ENCODE measurements at regions not wholly inside any gene's neighbourhood (a gene's known extent, or its start where the extent isn't known, plus 50 kb on each side); places are given as distances from the start of the nearest gene placed in this dataset.

GRCh38 chr5:125341436-125341835 is 595.0 kb upstream of the ZNF608 start:
- no peaks in the 10 kb centered on the region for H3K36me3 ChIP-seq (ENCODE audit: control insufficient read depth in 2 of 2, insufficient read depth in 2 of 2, low read length in 1 of 2)
- WGBS, 2 donors, result 81 to 86% methylated on average over 1 of the region's 1 CpG
- no peak overlapping the region for H3K4me3 ChIP-seq (ENCODE audit: low read depth in 1 of 2, low read length in 2 of 2)
- no peaks in the 10 kb centered on the region for H3K27me3 ChIP-seq (ENCODE audit: control insufficient read depth in 1 of 2, insufficient read depth in 2 of 2, low read length in 2 of 2)
- H3K4me1 ChIP-seq (ENCODE audit: control insufficient read depth in 2 of 2, insufficient read depth in 2 of 2, low read length in 1 of 2), result no peaks in the 10 kb centered on the region
- H3K9me3 ChIP-seq (ENCODE audit: control insufficient read depth in 2 of 2, insufficient read depth in 1 of 2, low read depth in 1 of 2, low read length in 1 of 2), result no peaks in the 10 kb centered on the region
- H3K27ac ChIP-seq (ENCODE audit: low read depth in 2 of 2, low read length in 1 of 2), result no peak overlapping the region

GRCh38 chr5:125343015-125343414 is 596.6 kb upstream of the ZNF608 start:
- Histone ChIP-seq H3K27me3 (ENCODE audit: control insufficient read depth in 1 of 2, insufficient read depth in 2 of 2, low read length in 2 of 2) (no peaks in the 10 kb centered on the region), H3K36me3 (ENCODE audit: control insufficient read depth in 2 of 2, insufficient read depth in 2 of 2, low read length in 1 of 2) (no peaks in the 10 kb centered on the region), H3K9me3 (ENCODE audit: control insufficient read depth in 2 of 2, insufficient read depth in 1 of 2, low read depth in 1 of 2, low read length in 1 of 2) (no peaks in the 10 kb centered on the region), H3K27ac (ENCODE audit: low read depth in 2 of 2, low read length in 1 of 2) (no peak overlapping the region), H3K4me1 (ENCODE audit: control insufficient read depth in 2 of 2, insufficient read depth in 2 of 2, low read length in 1 of 2) (no peaks in the 10 kb centered on the region), H3K4me3 (ENCODE audit: low read depth in 1 of 2, low read length in 2 of 2) (no peak overlapping the region)
- WGBS, 2 donors, result 51 to 54% methylated on average over 2 of the region's 2 CpGs

- no peaks in the 10 kb centered on the region for H3K4me1 ChIP-seq (ENCODE audit: control insufficient read depth in 2 of 2, insufficient read depth in 2 of 2, low read length in 1 of 2)
- no peaks in the 10 kb centered on the region for H3K27me3 ChIP-seq (ENCODE audit: control insufficient read depth in 1 of 2, insufficient read depth in 2 of 2, low read length in 2 of 2)
- H3K4me3 ChIP-seq (ENCODE audit: low read depth in 1 of 2, low read length in 2 of 2), result no peak overlapping the region
- 90% methylated on average over 5 of the region's 5 CpGs for WGBS, 2 donors
- H3K36me3 ChIP-seq (ENCODE audit: control insufficient read depth in 2 of 2, insufficient read depth in 2 of 2, low read length in 1 of 2), result no peaks in the 10 kb centered on the region
- no peaks in the 10 kb centered on the region for H3K9me3 ChIP-seq (ENCODE audit: control insufficient read depth in 2 of 2, insufficient read depth in 1 of 2, low read depth in 1 of 2, low read length in 1 of 2)
- H3K27ac ChIP-seq (ENCODE audit: low read depth in 2 of 2, low read length in 1 of 2), result no peak overlapping the region
These were observed 599.9 kb upstream of the ZNF608 start for GRCh38 chr5:125346316-125346715.

- Histone ChIP-seq H3K4me1 (ENCODE audit: control insufficient read depth in 2 of 2, insufficient read depth in 2 of 2, low read length in 1 of 2) (no peaks in the 10 kb centered on the region), H3K27ac (ENCODE audit: low read depth in 2 of 2, low read length in 1 of 2) (no peak overlapping the region), H3K4me3 (ENCODE audit: low read depth in 1 of 2, low read length in 2 of 2) (no peak overlapping the region), H3K9me3 (ENCODE audit: control insufficient read depth in 2 of 2, insufficient read depth in 1 of 2, low read depth in 1 of 2, low read length in 1 of 2) (no peaks in the 10 kb centered on the region), H3K27me3 (ENCODE audit: control insufficient read depth in 1 of 2, insufficient read depth in 2 of 2, low read length in 2 of 2) (no peaks in the 10 kb centered on the region), H3K36me3 (ENCODE audit: control insufficient read depth in 2 of 2, insufficient read depth in 2 of 2, low read length in 1 of 2) (no peaks in the 10 kb centered on the region)
- WGBS, 2 donors, result 68 to 76% methylated on average over 11 of the region's 11 CpGs
These were observed 601.8 kb upstream of the ZNF608 start for GRCh38 chr5:125348221-125348692.

- H3K36me3 ChIP-seq (ENCODE audit: control insufficient read depth in 2 of 2, insufficient read depth in 2 of 2, low read length in 1 of 2), result no peaks in the 10 kb centered on the region
- H3K9me3 ChIP-seq (ENCODE audit: control insufficient read depth in 2 of 2, insufficient read depth in 1 of 2, low read depth in 1 of 2, low read length in 1 of 2), result no peaks in the 10 kb centered on the region
- no peak overlapping the region for H3K27ac ChIP-seq (ENCODE audit: low read depth in 2 of 2, low read length in 1 of 2)
- no peak overlapping the region for H3K4me3 ChIP-seq (ENCODE audit: low read depth in 1 of 2, low read length in 2 of 2)
- H3K4me1 ChIP-seq (ENCODE audit: control insufficient read depth in 2 of 2, insufficient read depth in 2 of 2, low read length in 1 of 2), result no peaks in the 10 kb centered on the region
- 51 to 59% methylated on average over 9 of the region's 9 CpGs for WGBS, 2 donors
- H3K27me3 ChIP-seq (ENCODE audit: control insufficient read depth in 1 of 2, insufficient read depth in 2 of 2, low read length in 2 of 2), result no peaks in the 10 kb centered on the region
These were observed 602.7 kb upstream of the ZNF608 start for GRCh38 chr5:125348936-125349831.

- Histone ChIP-seq H3K4me3 (ENCODE audit: low read depth in 1 of 2, low read length in 2 of 2) (no peak overlapping the region), H3K27ac (ENCODE audit: low read depth in 2 of 2, low read length in 1 of 2) (no peak overlapping the region), H3K4me1 (ENCODE audit: control insufficient read depth in 2 of 2, insufficient read depth in 2 of 2, low read length in 1 of 2) (no peaks in the 10 kb centered on the region), H3K36me3 (ENCODE audit: control insufficient read depth in 2 of 2, insufficient read depth in 2 of 2, low read length in 1 of 2) (no peaks in the 10 kb centered on the region), H3K27me3 (ENCODE audit: control insufficient read depth in 1 of 2, insufficient read depth in 2 of 2, low read length in 2 of 2) (no peaks in the 10 kb centered on the region), H3K9me3 (ENCODE audit: control insufficient read depth in 2 of 2, insufficient read depth in 1 of 2, low read depth in 1 of 2, low read length in 1 of 2) (no peaks in the 10 kb centered on the region)
These were observed 611.2 kb upstream of the ZNF608 start for GRCh38 chr5:125357660-125358059.

GRCh38 chr5:125365747-125366146 is 619.3 kb upstream of the ZNF608 start:
- WGBS, 2 donors, result 83 to 85% methylated on average over 2 of the region's 2 CpGs

GRCh38 chr5:125367702-125368101 is 621.3 kb upstream of the ZNF608 start:
- Histone ChIP-seq H3K4me1 (ENCODE audit: control insufficient read depth in 2 of 2, insufficient read depth in 2 of 2, low read length in 1 of 2) (no peaks in the 10 kb centered on the region), H3K4me3 (ENCODE audit: low read depth in 1 of 2, low read length in 2 of 2) (no peak overlapping the region), H3K27ac (ENCODE audit: low read depth in 2 of 2, low read length in 1 of 2) (no peak overlapping the region), H3K36me3 (ENCODE audit: control insufficient read depth in 2 of 2, insufficient read depth in 2 of 2, low read length in 1 of 2) (no peaks in the 10 kb centered on the region), H3K27me3 (ENCODE audit: control insufficient read depth in 1 of 2, insufficient read depth in 2 of 2, low read length in 2 of 2) (no peaks in the 10 kb centered on the region), H3K9me3 (ENCODE audit: control insufficient read depth in 2 of 2, insufficient read depth in 1 of 2, low read depth in 1 of 2, low read length in 1 of 2) (peaks cover 0 to 2% of the 10 kb centered on the region in 2 donors)
- WGBS, 2 donors, result 84 to 93% methylated on average over 1 of the region's 1 CpG

More at GRCh38 chr5:125365747-125366146, 619.3 kb upstream of the ZNF608 start:
- Histone ChIP-seq H3K9me3 (ENCODE audit: control insufficient read depth in 2 of 2, insufficient read depth in 1 of 2, low read depth in 1 of 2, low read length in 1 of 2) (peaks cover 0 to 2% of the 10 kb centered on the region in 2 donors), H3K27me3 (ENCODE audit: control insufficient read depth in 1 of 2, insufficient read depth in 2 of 2, low read length in 2 of 2) (no peaks in the 10 kb centered on the region), H3K4me3 (ENCODE audit: low read depth in 1 of 2, low read length in 2 of 2) (no peak overlapping the region), H3K27ac (ENCODE audit: low read depth in 2 of 2, low read length in 1 of 2) (no peak overlapping the region), H3K4me1 (ENCODE audit: control insufficient read depth in 2 of 2, insufficient read depth in 2 of 2, low read length in 1 of 2) (no peaks in the 10 kb centered on the region), H3K36me3 (ENCODE audit: control insufficient read depth in 2 of 2, insufficient read depth in 2 of 2, low read length in 1 of 2) (no peaks in the 10 kb centered on the region)

- Histone ChIP-seq H3K27me3 (ENCODE audit: control insufficient read depth in 1 of 2, insufficient read depth in 2 of 2, low read length in 2 of 2) (no peaks in the 10 kb centered on the region), H3K4me3 (ENCODE audit: low read depth in 1 of 2, low read length in 2 of 2) (no peak overlapping the region), H3K36me3 (ENCODE audit: control insufficient read depth in 2 of 2, insufficient read depth in 2 of 2, low read length in 1 of 2) (no peaks in the 10 kb centered on the region), H3K4me1 (ENCODE audit: control insufficient read depth in 2 of 2, insufficient read depth in 2 of 2, low read length in 1 of 2) (no peaks in the 10 kb centered on the region), H3K9me3 (ENCODE audit: control insufficient read depth in 2 of 2, insufficient read depth in 1 of 2, low read depth in 1 of 2, low read length in 1 of 2) (peaks cover 0 to 2% of the 10 kb centered on the region in 2 donors), H3K27ac (ENCODE audit: low read depth in 2 of 2, low read length in 1 of 2) (no peak overlapping the region)
These were observed 624.2 kb upstream of the ZNF608 start for GRCh38 chr5:125370461-125371205.

All from esophagus (tissue), 2 donors.